Neural cell (in vitro differentiated cells): ENCODE measurements at regions not wholly inside any gene's neighbourhood (a gene's known extent, or its start where the extent isn't known, plus 50 kb on each side); places are given as distances from the start of the nearest gene placed in this dataset.

Experiments
- H2AFZ ChIP-seq: fragments of 200-600, 300-800 bp; sonication (generic), shearing (Covaris generic); 2 replicates; pipeline ENCODE4 v1.6.0; 2014; ENCODE audit warnings: low read depth, mild to moderate bottlenecking, antibody characterized with exemption, low read length, moderate library complexity
- H3F3A ChIP-seq: fragments of 200-600 bp; shearing (Covaris generic); 2 replicates; pipeline ENCODE4 v1.6.1; 2016; ENCODE audit warnings: mild to moderate bottlenecking, moderate library complexity, mixed read lengths, antibody characterized with exemption, low read length; ENCODE audit not compliant: insufficient read depth, poor library complexity, severe bottlenecking
- H3K27ac ChIP-seq: fragments of 200-600, 300-800 bp; sonication (generic), shearing (Covaris generic); 2 replicates; pipeline ENCODE4 v1.5.1; 2014; ENCODE audit warnings: mild to moderate bottlenecking, low read length, moderate library complexity
- H3K27me3 ChIP-seq: fragments of 300-800, 200-600 bp; sonication (generic), shearing (Covaris generic); 2 replicates; pipeline ENCODE4 v1.6.0; 2014; ENCODE audit warnings: mild to moderate bottlenecking, low read depth, low read length, moderate library complexity; ENCODE audit not compliant: insufficient read depth
- H3K36me3 ChIP-seq: fragments of 300-800, 200-600 bp; sonication (generic), shearing (Covaris generic); 2 replicates; pipeline ENCODE4 v1.5.1; 2014; ENCODE audit warnings: mild to moderate bottlenecking, antibody characterized with exemption, low read length, moderate library complexity; ENCODE audit not compliant: insufficient read depth
- H3K4me2 ChIP-seq: fragments of 300-800, 200-600 bp; sonication (generic), shearing (Covaris generic); 2 replicates; pipeline ENCODE4 v1.6.0; 2014; ENCODE audit warnings: mild to moderate bottlenecking, low read length
- H3K4me3 ChIP-seq: fragments of 300-800, 200-600 bp; sonication (generic), shearing (Covaris generic); 2 replicates; pipeline ENCODE4 v1.5.1; 2014; ENCODE audit warnings: mild to moderate bottlenecking, low read length, moderate library complexity
- H3K79me2 ChIP-seq: fragments of 200-600 bp; shearing (Covaris generic); replicated peaks from 2 replicates; pipeline ENCODE4 v1.6.0; 2014; ENCODE audit warnings: mild to moderate bottlenecking, low read length, moderate library complexity; ENCODE audit not compliant: insufficient read depth
- H3K9ac ChIP-seq: fragments of 300-800, 200-600 bp; sonication (generic), shearing (Covaris generic); 2 replicates; pipeline ENCODE4 v1.6.1; 2016; ENCODE audit warnings: mild to moderate bottlenecking, low read length, mixed read lengths
- H3K9me2 ChIP-seq: fragments of 200-600 bp; shearing (Covaris generic); 2 replicates; pipeline ENCODE4 v1.6.1; 2016; ENCODE audit warnings: mild to moderate bottlenecking, low read length, mixed read lengths; ENCODE audit not compliant: insufficient read depth
- H3K9me3 ChIP-seq: fragments of 200-600, 300-800 bp; sonication (generic), shearing (Covaris generic); 2 replicates; pipeline ENCODE4 v1.6.1; 2016; ENCODE audit warnings: mild to moderate bottlenecking, mixed run types, low read length, moderate library complexity, mixed read lengths
- H4K20me1 ChIP-seq: fragments of 200-600 bp; shearing (Covaris generic); 2 replicates; pipeline ENCODE4 v1.6.1; 2016; ENCODE audit warnings: mild to moderate bottlenecking, mixed run types; ENCODE audit not compliant: insufficient read depth
- EP300 ChIP-seq: fragments of 450-650 bp; conservative IDR thresholded peaks from 2 replicates; pipeline ENCODE4 v1.6.1; 2014; ENCODE audit warnings: antibody characterized with exemption, mild to moderate bottlenecking, moderate library complexity; ENCODE audit not compliant: poor library complexity, severe bottlenecking
- EZH2 ChIP-seq: fragments of 200-600, 300-800 bp; shearing (Covaris generic), sonication (generic); IDR thresholded peaks from 2 replicates; pipeline ENCODE4 v1.6.1; 2014; ENCODE audit warnings: antibody characterized with exemption, low read length, borderline replicate concordance, mild to moderate bottlenecking; ENCODE audit not compliant: insufficient read depth, poor library complexity, severe bottlenecking
- MXI1 ChIP-seq: fragments of 450-650 bp; conservative IDR thresholded peaks from 2 replicates; pipeline ENCODE4 v1.6.1; 2014; ENCODE audit warnings: antibody characterized with exemption, mild to moderate bottlenecking; ENCODE audit not compliant: poor library complexity, severe bottlenecking
- POLR2AphosphoS5 ChIP-seq: IDR thresholded peaks from 2 replicates; pipeline ENCODE4 v1.6.1; 2012
- RAD21 ChIP-seq: fragments of 450-650 bp; conservative IDR thresholded peaks from 2 replicates; pipeline ENCODE4 v1.6.1; 2014; ENCODE audit warnings: antibody characterized with exemption, mild to moderate bottlenecking, moderate library complexity
- SMC3 ChIP-seq: fragments of 450-650 bp; conservative IDR thresholded peaks from 2 replicates; pipeline ENCODE4 v1.6.1; 2014; ENCODE audit warnings: antibody characterized with exemption, mild to moderate bottlenecking, moderate library complexity; ENCODE audit not compliant: poor library complexity
- TAF1 ChIP-seq: IDR thresholded peaks from 2 replicates; pipeline ENCODE4 v1.6.1; 2012; ENCODE audit warnings: low read depth
- TF ChIP-seq, protein P1 (sequence below): IDR thresholded peaks from 2 replicates; pipeline ENCODE4 v1.6.1; 2012; ENCODE audit warnings: borderline replicate concordance
- TF ChIP-seq, protein P2 (sequence below): fragments of 450-650 bp; IDR thresholded peaks from 2 replicates; pipeline ENCODE4 v1.5.1; 2014; ENCODE audit warnings: antibody characterized with exemption, mild to moderate bottlenecking, moderate library complexity; ENCODE audit not compliant: poor library complexity, severe bottlenecking

DNA sequence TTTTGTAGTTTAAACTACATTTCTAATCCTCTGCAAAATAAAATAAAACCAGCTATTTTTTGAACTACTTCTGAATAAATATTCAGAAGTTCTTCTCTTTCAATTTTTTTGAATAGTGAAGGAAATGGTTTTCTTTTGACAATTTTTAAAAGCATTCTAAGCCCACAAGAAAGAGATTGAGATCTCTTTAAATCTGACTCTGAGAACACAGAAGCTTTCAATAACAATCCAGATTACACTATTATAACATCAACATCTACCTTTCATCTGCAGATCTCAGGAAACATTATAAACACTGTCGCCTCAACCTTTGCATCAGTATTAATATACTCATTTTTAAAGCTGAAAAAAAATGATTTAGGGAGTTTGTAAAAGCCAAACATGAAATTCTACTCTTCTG lies 247.5 kb upstream of the PREP start:
- H3K27ac ChIP-seq: no peak overlapping the region
- no peak overlapping the region for H3K4me3 ChIP-seq
- no peak overlapping the region for H3K4me2 ChIP-seq
- no peak for TF ChIP-seq RAD21
- TF ChIP-seq, protein P1, sequence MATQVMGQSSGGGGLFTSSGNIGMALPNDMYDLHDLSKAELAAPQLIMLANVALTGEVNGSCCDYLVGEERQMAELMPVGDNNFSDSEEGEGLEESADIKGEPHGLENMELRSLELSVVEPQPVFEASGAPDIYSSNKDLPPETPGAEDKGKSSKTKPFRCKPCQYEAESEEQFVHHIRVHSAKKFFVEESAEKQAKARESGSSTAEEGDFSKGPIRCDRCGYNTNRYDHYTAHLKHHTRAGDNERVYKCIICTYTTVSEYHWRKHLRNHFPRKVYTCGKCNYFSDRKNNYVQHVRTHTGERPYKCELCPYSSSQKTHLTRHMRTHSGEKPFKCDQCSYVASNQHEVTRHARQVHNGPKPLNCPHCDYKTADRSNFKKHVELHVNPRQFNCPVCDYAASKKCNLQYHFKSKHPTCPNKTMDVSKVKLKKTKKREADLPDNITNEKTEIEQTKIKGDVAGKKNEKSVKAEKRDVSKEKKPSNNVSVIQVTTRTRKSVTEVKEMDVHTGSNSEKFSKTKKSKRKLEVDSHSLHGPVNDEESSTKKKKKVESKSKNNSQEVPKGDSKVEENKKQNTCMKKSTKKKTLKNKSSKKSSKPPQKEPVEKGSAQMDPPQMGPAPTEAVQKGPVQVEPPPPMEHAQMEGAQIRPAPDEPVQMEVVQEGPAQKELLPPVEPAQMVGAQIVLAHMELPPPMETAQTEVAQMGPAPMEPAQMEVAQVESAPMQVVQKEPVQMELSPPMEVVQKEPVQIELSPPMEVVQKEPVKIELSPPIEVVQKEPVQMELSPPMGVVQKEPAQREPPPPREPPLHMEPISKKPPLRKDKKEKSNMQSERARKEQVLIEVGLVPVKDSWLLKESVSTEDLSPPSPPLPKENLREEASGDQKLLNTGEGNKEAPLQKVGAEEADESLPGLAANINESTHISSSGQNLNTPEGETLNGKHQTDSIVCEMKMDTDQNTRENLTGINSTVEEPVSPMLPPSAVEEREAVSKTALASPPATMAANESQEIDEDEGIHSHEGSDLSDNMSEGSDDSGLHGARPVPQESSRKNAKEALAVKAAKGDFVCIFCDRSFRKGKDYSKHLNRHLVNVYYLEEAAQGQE: no peak
- no peak for TF ChIP-seq SMC3
- TF ChIP-seq MXI1: no peak
- no peak for TF ChIP-seq EP300
- no peak for TF ChIP-seq TAF1
- TF ChIP-seq POLR2AphosphoS5: no peak
- TF ChIP-seq, protein P2, sequence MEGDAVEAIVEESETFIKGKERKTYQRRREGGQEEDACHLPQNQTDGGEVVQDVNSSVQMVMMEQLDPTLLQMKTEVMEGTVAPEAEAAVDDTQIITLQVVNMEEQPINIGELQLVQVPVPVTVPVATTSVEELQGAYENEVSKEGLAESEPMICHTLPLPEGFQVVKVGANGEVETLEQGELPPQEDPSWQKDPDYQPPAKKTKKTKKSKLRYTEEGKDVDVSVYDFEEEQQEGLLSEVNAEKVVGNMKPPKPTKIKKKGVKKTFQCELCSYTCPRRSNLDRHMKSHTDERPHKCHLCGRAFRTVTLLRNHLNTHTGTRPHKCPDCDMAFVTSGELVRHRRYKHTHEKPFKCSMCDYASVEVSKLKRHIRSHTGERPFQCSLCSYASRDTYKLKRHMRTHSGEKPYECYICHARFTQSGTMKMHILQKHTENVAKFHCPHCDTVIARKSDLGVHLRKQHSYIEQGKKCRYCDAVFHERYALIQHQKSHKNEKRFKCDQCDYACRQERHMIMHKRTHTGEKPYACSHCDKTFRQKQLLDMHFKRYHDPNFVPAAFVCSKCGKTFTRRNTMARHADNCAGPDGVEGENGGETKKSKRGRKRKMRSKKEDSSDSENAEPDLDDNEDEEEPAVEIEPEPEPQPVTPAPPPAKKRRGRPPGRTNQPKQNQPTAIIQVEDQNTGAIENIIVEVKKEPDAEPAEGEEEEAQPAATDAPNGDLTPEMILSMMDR: no peak
- no peak for TF ChIP-seq EZH2
- no peaks in the 10 kb centered on the region for H3K9me2 ChIP-seq
- no peaks in the 10 kb centered on the region for H3K79me2 ChIP-seq
- no peaks in the 10 kb centered on the region for H3K27me3 ChIP-seq
- no peak overlapping the region for H3K9ac ChIP-seq
- no peaks in the 10 kb centered on the region for H4K20me1 ChIP-seq
- no peak overlapping the region for H2AFZ ChIP-seq
- no peaks in the 10 kb centered on the region for H3K9me3 ChIP-seq
- H3F3A ChIP-seq: no peaks in the 10 kb centered on the region
- H3K36me3 ChIP-seq: no peaks in the 10 kb centered on the region

- Histone ChIP-seq H3K9me3 (no peaks in the 10 kb centered on the region), H3K27me3 (no peaks in the 10 kb centered on the region), H3K27ac (no peak overlapping the region), H3F3A (no peaks in the 10 kb centered on the region), H3K4me3 (no peak overlapping the region), H3K79me2 (no peaks in the 10 kb centered on the region), H3K9ac (no peak overlapping the region), H3K36me3 (no peaks in the 10 kb centered on the region), H4K20me1 (no peaks in the 10 kb centered on the region), H2AFZ (no peak overlapping the region), H3K9me2 (no peaks in the 10 kb centered on the region), H3K4me2 (no peak overlapping the region)
- TF ChIP-seq POLR2AphosphoS5 (no peak), EZH2 (no peak), TAF1 (no peak), MXI1 (no peak), EP300 (no peak)
- TF ChIP-seq, protein P2: no peak
Observed at GRCh38 chr6:105649192-105649591, 246.3 kb upstream of the PREP start.
